A549 (cell line): ENCODE measurements at regions not wholly inside any gene's neighbourhood (a gene's known extent, or its start where the extent isn't known, plus 50 kb on each side); places are given as distances from the start of the nearest gene placed in this dataset.

Experiments used
- MAZ ChIP-seq: fragments of 150-350 bp; IDR thresholded peaks from 2 replicates; pipeline ENCODE4 v1.6.1; 2014; ENCODE audit warnings: antibody characterized with exemption, low read depth, low read length, borderline replicate concordance
- RCOR1 ChIP-seq: fragments of 150-350 bp; IDR thresholded peaks from 2 replicates; pipeline ENCODE4 v1.6.1; 2014; ENCODE audit warnings: antibody characterized with exemption, low read length, low read depth

DNA sequence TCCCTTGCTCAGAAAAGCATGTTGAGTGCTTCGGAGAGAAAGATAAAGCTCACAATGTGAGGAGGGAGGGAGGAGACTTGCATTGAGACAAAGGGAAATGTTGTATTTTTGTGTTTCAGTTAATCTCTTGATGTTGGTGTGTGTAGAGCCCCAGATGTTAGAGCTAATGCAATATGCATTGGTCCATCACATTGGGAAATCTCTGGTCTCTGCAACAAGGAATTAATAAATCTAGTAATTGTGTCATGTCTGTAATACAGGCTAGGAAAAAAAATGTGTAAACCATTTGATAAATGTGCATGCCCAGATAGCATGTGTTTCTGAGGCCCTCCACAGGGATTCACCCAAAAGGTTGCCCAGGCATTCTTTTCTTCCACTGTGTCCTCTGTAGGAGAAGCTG lies 230.4 kb upstream of the KCNH8 start:
- no peak for TF ChIP-seq RCOR1
- TF ChIP-seq MAZ: no peak
